A549 (cell line): ENCODE measurements at regions not wholly inside any gene's neighbourhood (a gene's known extent, or its start where the extent isn't known, plus 50 kb on each side); places are given as distances from the start of the nearest gene placed in this dataset.

Source experiments
- ATAC-seq, 2 experiments: fragments of 200-7000 bp in 1 of 2; fragments of >200 bp in 1 of 2; cut with Nextera tagmentation in 1 of 2; cut with Tn5 transposase in 1 of 2; 3 replicates each; pipeline versions ENCODE4 v1.8.0 to v1.9.1; 2018 to 2020; ENCODE audit warnings: mild to moderate bottlenecking in 1 of 2, moderate library complexity in 1 of 2
- CTCF ChIA-PET: fragments of 300-600 bp; sonication (Branson Sonifier 250); formaldehyde crosslinking; extraction: SDS; loops from one replicate; lab custom pipeline; 2021; ENCODE audit warnings: antibody characterized with exemption, inconsistent platforms; lab: Yijun Ruan, JAX
- POLR2A ChIA-PET: fragments of 350-600 bp; formaldehyde crosslinking; extraction: SDS; loops from one replicate; lab custom pipeline; 2021; ENCODE audit warnings: antibody characterized with exemption, inconsistent platforms; lab: Yijun Ruan, JAX
- DNase-seq, 2 experiments: peaks; one replicate each; pipeline versions ENCODE4 v3.0.0 to v3.0.0-alpha.2; 2011 to 2016; ENCODE audit warnings: low read depth in 1 of 2, low spot score in 1 of 2
- FAIRE-seq: peaks from 2 replicates; lab custom pipeline; 2011; peaks lifted over from hg19 to GRCh38; lab: Jason Lieb, UNC
- H3K27ac ChIP-seq, 2 experiments: fragments of >200 bp; sonication (Bioruptor Twin); formaldehyde crosslinking; 3 replicates each; pipeline ENCODE4 v1.5.1; 2016 to 2017
- H3K4me1 ChIP-seq: fragments of >200 bp; sonication (Bioruptor Twin); formaldehyde crosslinking; 3 replicates; pipeline ENCODE4 v1.6.1; 2016
- H3K4me2 ChIP-seq: fragments of >200 bp; sonication (Bioruptor Twin); formaldehyde crosslinking; 3 replicates; pipeline ENCODE4 v1.6.1; 2016
- H3K4me3 ChIP-seq: fragments of >200 bp; sonication (Bioruptor Twin); formaldehyde crosslinking; 3 replicates; pipeline ENCODE4 v1.5.1; 2016
- H3K9me3 ChIP-seq: fragments of >200 bp; sonication (Bioruptor Twin); formaldehyde crosslinking; 3 replicates; pipeline ENCODE4 v1.6.1; 2016
- BHLHE40 ChIP-seq: IDR thresholded peaks from 2 replicates; pipeline ENCODE4 v1.6.1; 2012; ENCODE audit warnings: low read depth, low read length, inconsistent platforms
- CBX2 ChIP-seq: fragments of 200-600 bp; sonication (generic); IDR thresholded peaks from 2 replicates; pipeline ENCODE4 v1.6.1; 2016; ENCODE audit warnings: low read depth, mild to moderate bottlenecking, borderline replicate concordance
- CEBPB ChIP-seq, 2 experiments: fragments of >200 bp in 1 of 2; sonication (Bioruptor Twin) in 1 of 2; formaldehyde crosslinking in 1 of 2; IDR thresholded peaks; 2 replicates each; pipeline ENCODE4 v1.6.1; 2012 to 2016
- GATA3 ChIP-seq: IDR thresholded peaks from 2 replicates; pipeline ENCODE4 v1.6.1; 2012; ENCODE audit warnings: borderline replicate concordance
- HEYL ChIP-seq: fragments of 250-450 bp; sonication (Bioruptor Pico); IDR thresholded peaks from 2 replicates; pipeline ENCODE4 v1.8.0; 2021; ENCODE audit warnings: mild to moderate bottlenecking, moderate library complexity
- HOXA7 ChIP-seq: fragments of 250-450 bp; sonication (Bioruptor Pico); IDR thresholded peaks from 2 replicates; pipeline ENCODE4 v1.5.0; 2020; ENCODE audit warnings: mild to moderate bottlenecking, moderate library complexity
- HOXB13 ChIP-seq: fragments of 250-450 bp; sonication (Bioruptor Pico); IDR thresholded peaks from 2 replicates; pipeline ENCODE4 v1.5.0; 2020; ENCODE audit warnings: low read depth, mild to moderate bottlenecking, moderate library complexity
- HOXB5 ChIP-seq: fragments of 250-450 bp; sonication (Bioruptor Pico); IDR thresholded peaks from 2 replicates; pipeline ENCODE4 v1.5.0; 2020; ENCODE audit warnings: mild to moderate bottlenecking, moderate library complexity
- JUN ChIP-seq, 2 experiments: fragments of >200 bp; sonication (Bioruptor Twin); formaldehyde crosslinking; IDR thresholded peaks; 2 replicates in 1 of 2; 3 replicates in 1 of 2; pipeline ENCODE4 v1.6.1; 2016 to 2017
- JUNB ChIP-seq: fragments of >200 bp; sonication (Bioruptor Twin); formaldehyde crosslinking; IDR thresholded peaks from 2 replicates; pipeline ENCODE4 v1.6.1; 2016
- KDM1A ChIP-seq: fragments of 200-600 bp; sonication (generic); IDR thresholded peaks from 2 replicates; pipeline ENCODE4 v1.6.1; 2016; ENCODE audit warnings: low read depth, mild to moderate bottlenecking
- KDM5A ChIP-seq: fragments of 200-600 bp; sonication (generic); IDR thresholded peaks from 2 replicates; pipeline ENCODE4 v1.6.1; 2016; ENCODE audit warnings: antibody characterized with exemption, mild to moderate bottlenecking
- MAZ ChIP-seq: fragments of 150-350 bp; IDR thresholded peaks from 2 replicates; pipeline ENCODE4 v1.6.1; 2014; ENCODE audit warnings: antibody characterized with exemption, low read depth, low read length, borderline replicate concordance
- MYC ChIP-seq: IDR thresholded peaks from 2 replicates; pipeline ENCODE4 v1.6.1; 2012; ENCODE audit warnings: mild to moderate bottlenecking, inconsistent platforms, low read length, improper control_type of control experiment, borderline replicate concordance
- NFE2L2 ChIP-seq: fragments of 150-350 bp; conservative IDR thresholded peaks from 2 replicates; pipeline ENCODE4 v1.6.1; 2014; ENCODE audit warnings: low read length
- NR3C1 ChIP-seq: fragments of >200 bp; sonication (Bioruptor Twin); formaldehyde crosslinking; IDR thresholded peaks from 3 replicates; pipeline ENCODE4 v1.6.1; 2017
- PHF8 ChIP-seq: fragments of 200-600 bp; sonication (generic); IDR thresholded peaks from 2 replicates; pipeline ENCODE4 v1.6.1; 2016; ENCODE audit warnings: low read depth, mild to moderate bottlenecking, antibody characterized with exemption, moderate library complexity, borderline replicate concordance
- RARB ChIP-seq: fragments of 250-450 bp; sonication (Bioruptor Pico); IDR thresholded peaks from 2 replicates; pipeline ENCODE4 v1.8.0; 2021; ENCODE audit warnings: mild to moderate bottlenecking, moderate library complexity
- SREBF2 ChIP-seq: fragments of 450-650 bp; IDR thresholded peaks from 2 replicates; pipeline ENCODE4 v1.6.1; 2014; ENCODE audit warnings: mild to moderate bottlenecking, moderate library complexity
- ZSCAN20 ChIP-seq: fragments of 250-450 bp; sonication (Bioruptor Pico); IDR thresholded peaks from 2 replicates; pipeline ENCODE4 v1.8.0; 2022; ENCODE audit warnings: mild to moderate bottlenecking, moderate library complexity
- WGBS: methylation state at CpG from one replicate; pipeline ENCODE4 v1.1.6; 2017; ENCODE audit errors: missing lambda C conversion rate; 5-methylcytosine and 5-hydroxymethylcytosine counted together
- TF ChIP-seq, protein P1 (sequence below): IDR thresholded peaks from 2 replicates; pipeline ENCODE4 v1.6.1; 2012; ENCODE audit warnings: low read depth, borderline replicate concordance
- TF ChIP-seq, protein P2 (sequence below): fragments of >200 bp; sonication (Bioruptor Twin); formaldehyde crosslinking; IDR thresholded peaks from 3 replicates; pipeline ENCODE4 v1.5.1; 2016
- TF ChIP-seq, protein P3 (sequence below): fragments of 200-600 bp; sonication (generic); IDR thresholded peaks from 2 replicates; pipeline ENCODE4 v1.6.1; 2016; ENCODE audit warnings: antibody characterized with exemption, mild to moderate bottlenecking, moderate library complexity

DNA sequence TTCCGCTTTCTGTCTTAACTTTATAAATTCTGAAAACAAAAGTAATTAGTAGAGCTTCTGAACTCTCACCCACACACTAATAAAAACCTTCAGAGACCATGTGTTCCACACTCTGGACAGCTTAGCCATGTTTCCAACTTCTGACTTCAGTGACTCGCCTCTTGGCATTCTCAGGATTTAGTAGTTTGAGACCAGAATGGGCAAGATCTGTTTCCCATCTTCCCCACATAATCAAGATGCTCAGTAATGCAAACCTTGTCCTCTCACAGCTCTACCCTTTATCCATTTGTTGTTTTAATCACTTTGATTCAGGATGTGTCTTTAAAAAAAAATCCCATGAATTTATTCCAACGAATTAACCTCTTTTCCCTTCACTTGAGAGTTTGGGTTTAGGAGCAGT is 166.6 kb upstream of the SLC24A5 start:
- no peak overlapping the region for H3K4me2 ChIP-seq
- H3K4me1 ChIP-seq: no peaks in the 10 kb centered on the region
- ChIA-PET POLR2A (no interaction called here), CTCF (no interaction called here)
- no peaks in the 10 kb centered on the region for H3K9me3 ChIP-seq
- H3K4me3 ChIP-seq: no peak overlapping the region
- ATAC-seq (no peak), FAIRE-seq (no peak), DNase-seq (no peak)
- 0% methylated on average over 3 of the region's 3 CpGs for WGBS
- TF ChIP-seq, protein P1, sequence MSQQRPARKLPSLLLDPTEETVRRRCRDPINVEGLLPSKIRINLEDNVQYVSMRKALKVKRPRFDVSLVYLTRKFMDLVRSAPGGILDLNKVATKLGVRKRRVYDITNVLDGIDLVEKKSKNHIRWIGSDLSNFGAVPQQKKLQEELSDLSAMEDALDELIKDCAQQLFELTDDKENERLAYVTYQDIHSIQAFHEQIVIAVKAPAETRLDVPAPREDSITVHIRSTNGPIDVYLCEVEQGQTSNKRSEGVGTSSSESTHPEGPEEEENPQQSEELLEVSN: no peak
- TF ChIP-seq CEBPB (IDR thresholded peaks at IDR 0.05): no peak
- TF ChIP-seq JUN (IDR thresholded peaks at IDR 0.05): no peak
- no peak for TF ChIP-seq HOXA7 (CRISPR knock-in tag)
- H3K27ac ChIP-seq: no peak overlapping the region

DNA sequence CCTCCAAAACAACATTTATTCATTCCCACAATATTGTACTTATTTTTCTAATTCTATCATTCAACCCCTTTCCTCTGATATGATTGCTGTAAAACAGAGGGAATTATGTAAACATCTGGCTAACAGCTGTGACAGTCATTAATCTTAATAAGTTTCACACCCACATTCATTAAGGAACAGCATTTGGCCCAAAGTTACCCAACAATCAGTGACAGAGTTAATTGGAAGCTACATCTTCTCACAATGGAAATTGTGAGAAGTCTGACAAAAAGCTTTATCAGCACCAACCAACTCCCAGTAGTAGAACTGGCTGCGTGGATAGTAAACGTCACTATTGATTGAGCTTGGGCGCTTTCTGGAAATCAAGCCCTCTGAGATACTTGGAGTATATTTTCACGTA is 165.8 kb upstream of the SLC24A5 start:
- no peak for ATAC-seq
- CTCF ChIA-PET: no interaction called here
- Histone ChIP-seq H3K27ac (no peak overlapping the region), H3K4me1 (no peaks in the 10 kb centered on the region), H3K9me3 (no peaks in the 10 kb centered on the region), H3K4me3 (no peak overlapping the region), H3K4me2 (no peak overlapping the region)
- no peak for DNase-seq
- WGBS: 17% methylated on average over 4 of the region's 4 CpGs
- POLR2A ChIA-PET: no interaction called here
- FAIRE-seq: no peak
- TF ChIP-seq GATA3 (no peak), ZSCAN20 (no peak), PHF8 (no peak), NFE2L2 (no peak), MAZ (no peak), NR3C1 (no peak), CBX2 (no peak), KDM5A (no peak), JUNB (no peak), BHLHE40 (no peak), KDM1A (no peak)
- TF ChIP-seq, protein P2, sequence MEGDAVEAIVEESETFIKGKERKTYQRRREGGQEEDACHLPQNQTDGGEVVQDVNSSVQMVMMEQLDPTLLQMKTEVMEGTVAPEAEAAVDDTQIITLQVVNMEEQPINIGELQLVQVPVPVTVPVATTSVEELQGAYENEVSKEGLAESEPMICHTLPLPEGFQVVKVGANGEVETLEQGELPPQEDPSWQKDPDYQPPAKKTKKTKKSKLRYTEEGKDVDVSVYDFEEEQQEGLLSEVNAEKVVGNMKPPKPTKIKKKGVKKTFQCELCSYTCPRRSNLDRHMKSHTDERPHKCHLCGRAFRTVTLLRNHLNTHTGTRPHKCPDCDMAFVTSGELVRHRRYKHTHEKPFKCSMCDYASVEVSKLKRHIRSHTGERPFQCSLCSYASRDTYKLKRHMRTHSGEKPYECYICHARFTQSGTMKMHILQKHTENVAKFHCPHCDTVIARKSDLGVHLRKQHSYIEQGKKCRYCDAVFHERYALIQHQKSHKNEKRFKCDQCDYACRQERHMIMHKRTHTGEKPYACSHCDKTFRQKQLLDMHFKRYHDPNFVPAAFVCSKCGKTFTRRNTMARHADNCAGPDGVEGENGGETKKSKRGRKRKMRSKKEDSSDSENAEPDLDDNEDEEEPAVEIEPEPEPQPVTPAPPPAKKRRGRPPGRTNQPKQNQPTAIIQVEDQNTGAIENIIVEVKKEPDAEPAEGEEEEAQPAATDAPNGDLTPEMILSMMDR: no peak

DNA sequence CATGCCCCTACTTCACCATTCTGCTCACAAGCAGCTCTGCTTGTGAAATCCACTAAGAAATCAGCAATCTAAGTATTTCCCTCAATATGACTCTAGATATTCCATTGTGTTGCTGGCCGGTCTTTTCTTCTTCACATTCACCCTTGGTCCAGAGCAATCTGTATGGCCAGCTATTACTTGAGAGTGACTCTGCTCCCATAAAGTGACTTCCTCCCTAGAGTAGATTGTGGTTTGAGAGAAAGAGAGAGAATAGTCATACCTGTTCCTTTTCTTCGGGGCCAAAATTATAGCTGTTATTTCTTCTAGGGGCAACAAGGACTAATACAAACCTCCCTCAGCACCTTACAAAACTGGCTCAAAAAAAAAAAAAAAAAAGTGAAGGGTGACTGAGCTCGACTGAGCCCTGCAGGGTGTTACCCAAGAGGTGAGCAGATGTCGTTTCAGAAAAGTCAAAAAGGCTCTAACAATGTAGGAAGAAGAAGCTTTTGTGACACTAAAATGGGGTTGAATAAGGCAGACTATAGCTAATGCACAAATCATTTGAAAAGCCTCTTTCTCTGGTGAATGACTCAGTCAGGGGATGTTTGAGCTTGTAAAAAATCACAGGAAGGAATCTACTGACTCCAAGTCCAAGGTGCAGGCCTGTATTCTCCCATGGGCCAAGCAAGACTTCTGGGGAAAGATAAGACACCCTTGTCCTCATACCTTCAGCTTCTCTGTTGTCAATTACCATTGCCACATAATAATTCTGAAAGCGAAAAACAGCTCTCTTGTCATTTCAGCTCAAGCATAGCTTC is 161.0 kb upstream of the SLC24A5 start:
- ChIA-PET CTCF (no interaction called here), POLR2A (interaction anchor here (0.6 kb wide), 1 partner anchor 75 kb away, joined by 3 read pairs; no protein-coding TSS in a partner anchor)
- TF ChIP-seq, protein P3, sequence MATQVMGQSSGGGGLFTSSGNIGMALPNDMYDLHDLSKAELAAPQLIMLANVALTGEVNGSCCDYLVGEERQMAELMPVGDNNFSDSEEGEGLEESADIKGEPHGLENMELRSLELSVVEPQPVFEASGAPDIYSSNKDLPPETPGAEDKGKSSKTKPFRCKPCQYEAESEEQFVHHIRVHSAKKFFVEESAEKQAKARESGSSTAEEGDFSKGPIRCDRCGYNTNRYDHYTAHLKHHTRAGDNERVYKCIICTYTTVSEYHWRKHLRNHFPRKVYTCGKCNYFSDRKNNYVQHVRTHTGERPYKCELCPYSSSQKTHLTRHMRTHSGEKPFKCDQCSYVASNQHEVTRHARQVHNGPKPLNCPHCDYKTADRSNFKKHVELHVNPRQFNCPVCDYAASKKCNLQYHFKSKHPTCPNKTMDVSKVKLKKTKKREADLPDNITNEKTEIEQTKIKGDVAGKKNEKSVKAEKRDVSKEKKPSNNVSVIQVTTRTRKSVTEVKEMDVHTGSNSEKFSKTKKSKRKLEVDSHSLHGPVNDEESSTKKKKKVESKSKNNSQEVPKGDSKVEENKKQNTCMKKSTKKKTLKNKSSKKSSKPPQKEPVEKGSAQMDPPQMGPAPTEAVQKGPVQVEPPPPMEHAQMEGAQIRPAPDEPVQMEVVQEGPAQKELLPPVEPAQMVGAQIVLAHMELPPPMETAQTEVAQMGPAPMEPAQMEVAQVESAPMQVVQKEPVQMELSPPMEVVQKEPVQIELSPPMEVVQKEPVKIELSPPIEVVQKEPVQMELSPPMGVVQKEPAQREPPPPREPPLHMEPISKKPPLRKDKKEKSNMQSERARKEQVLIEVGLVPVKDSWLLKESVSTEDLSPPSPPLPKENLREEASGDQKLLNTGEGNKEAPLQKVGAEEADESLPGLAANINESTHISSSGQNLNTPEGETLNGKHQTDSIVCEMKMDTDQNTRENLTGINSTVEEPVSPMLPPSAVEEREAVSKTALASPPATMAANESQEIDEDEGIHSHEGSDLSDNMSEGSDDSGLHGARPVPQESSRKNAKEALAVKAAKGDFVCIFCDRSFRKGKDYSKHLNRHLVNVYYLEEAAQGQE: no peak
- TF ChIP-seq HOXB13 (CRISPR knock-in tag): no peak
- TF ChIP-seq SREBF2: no peak
- TF ChIP-seq, protein P1: no peak
- TF ChIP-seq MAZ: no peak
- no peak for TF ChIP-seq NR3C1
- TF ChIP-seq NFE2L2: no peak
- TF ChIP-seq CBX2: no peak
- no peak for TF ChIP-seq HEYL
- TF ChIP-seq MYC: no peak
- no peak for TF ChIP-seq HOXB5 (CRISPR knock-in tag)
- no peak for TF ChIP-seq RARB (CRISPR knock-in tag)
- no peak for TF ChIP-seq KDM1A
- TF ChIP-seq HOXA7 (CRISPR knock-in tag): no peak
- no peak for TF ChIP-seq CEBPB (IDR thresholded peaks at IDR 0.05)
- H3K4me3 ChIP-seq: no peak overlapping the region
- H3K27ac ChIP-seq: no peak overlapping the region
- H3K4me2 ChIP-seq: no peak overlapping the region
- ATAC-seq (no peak), FAIRE-seq (no peak), DNase-seq (no peak)
- WGBS: 8% methylated on average over 5 of the region's 5 CpGs
- H3K4me1 ChIP-seq: no peaks in the 10 kb centered on the region
- no peaks in the 10 kb centered on the region for H3K9me3 ChIP-seq
